ENCODE measurements at regions not wholly inside any gene's neighbourhood (a gene's known extent, or its start where the extent isn't known, plus 50 kb on each side); places are given as distances from the start of the nearest gene placed in this dataset.
"Not testable (repeated sequence)": the region's sequence is repeated elsewhere in the genome, so short reads cannot be mapped to it uniquely, and the experiment has no call there.

GRCh38 chr18:62644773-62645172 is 70.6 kb upstream of the PHLPP1 start:
- no peak for TF ChIP-seq CTCF (IDR thresholded peaks at IDR 0.05; ENCODE audit: unreplicated experiment)
- Mint-ChIP-seq H3K27me3 (ENCODE audit: unreplicated experiment) (no peaks in the 10 kb centered on the region), H3K36me3 (ENCODE audit: insufficient read depth, unreplicated experiment) (no peaks in the 10 kb centered on the region), H3K27ac (ENCODE audit: unreplicated experiment) (no peak overlapping the region), H3K4me1 (ENCODE audit: low read depth, unreplicated experiment) (no peaks in the 10 kb centered on the region), H3K4me3 (ENCODE audit: low read depth, unreplicated experiment) (no peak overlapping the region), H3K9me3 (ENCODE audit: low read depth, unreplicated experiment) (no peaks in the 10 kb centered on the region)
- BruUV-seq (replicated peaks) = no TSS peak
- intact Hi-C loops (cut with micrococcal nuclease; ENCODE audit: unreplicated experiment) = no loop called here
- CTCF ChIA-PET = no interaction called here
- no peak for DNase-seq

- no peaks in the 10 kb centered on the region for H3K36me3 Mint-ChIP-seq (ENCODE audit: insufficient read depth, unreplicated experiment)
- H3K4me1 Mint-ChIP-seq (ENCODE audit: low read depth, unreplicated experiment) = no peaks in the 10 kb centered on the region
- intact Hi-C loops (cut with micrococcal nuclease; ENCODE audit: unreplicated experiment) = no loop called here
- TF ChIP-seq CTCF (IDR thresholded peaks at IDR 0.05; ENCODE audit: unreplicated experiment) = no peak
- DNase-seq = no peak
- no peak overlapping the region for H3K27ac Mint-ChIP-seq (ENCODE audit: unreplicated experiment)
- H3K9me3 Mint-ChIP-seq (ENCODE audit: low read depth, unreplicated experiment) = no peaks in the 10 kb centered on the region
- H3K4me3 Mint-ChIP-seq (ENCODE audit: low read depth, unreplicated experiment) = no peak overlapping the region
- CTCF ChIA-PET = no interaction called here
- no peaks in the 10 kb centered on the region for H3K27me3 Mint-ChIP-seq (ENCODE audit: unreplicated experiment)
- no TSS peak for BruUV-seq (replicated peaks)
These were observed 68.2 kb upstream of the PHLPP1 start for GRCh38 chr18:62647179-62647578.

GRCh38 chr18:62648045-62648678 is 67.2 kb upstream of the PHLPP1 start:
- no peaks in the 10 kb centered on the region for H3K4me1 Mint-ChIP-seq (ENCODE audit: low read depth, unreplicated experiment)
- no peaks in the 10 kb centered on the region for H3K9me3 Mint-ChIP-seq (ENCODE audit: low read depth, unreplicated experiment)
- no peak for TF ChIP-seq CTCF (IDR thresholded peaks at IDR 0.05; ENCODE audit: unreplicated experiment)
- no peak for DNase-seq
- H3K36me3 Mint-ChIP-seq (ENCODE audit: insufficient read depth, unreplicated experiment) = no peaks in the 10 kb centered on the region
- H3K27me3 Mint-ChIP-seq (ENCODE audit: unreplicated experiment) = no peaks in the 10 kb centered on the region
- no peak overlapping the region for H3K27ac Mint-ChIP-seq (ENCODE audit: unreplicated experiment)
- intact Hi-C loops (cut with micrococcal nuclease; ENCODE audit: unreplicated experiment) = no loop called here
- H3K4me3 Mint-ChIP-seq (ENCODE audit: low read depth, unreplicated experiment) = no peak overlapping the region
- CTCF ChIA-PET = interaction anchor here (0.6 kb wide), 1 partner anchor 29 kb away, joined by 3 read pairs; no protein-coding TSS in a partner anchor
- no TSS peak for BruUV-seq (replicated peaks)

- TF ChIP-seq CTCF (IDR thresholded peaks at IDR 0.05; ENCODE audit: unreplicated experiment) = no peak
- intact Hi-C loops (cut with micrococcal nuclease; ENCODE audit: unreplicated experiment) = no loop called here
- Mint-ChIP-seq H3K9me3 (ENCODE audit: low read depth, unreplicated experiment) (no peaks in the 10 kb centered on the region), H3K4me1 (ENCODE audit: low read depth, unreplicated experiment) (no peaks in the 10 kb centered on the region), H3K4me3 (ENCODE audit: low read depth, unreplicated experiment) (no peak overlapping the region), H3K27ac (ENCODE audit: unreplicated experiment) (no peak overlapping the region), H3K27me3 (ENCODE audit: unreplicated experiment) (no peaks in the 10 kb centered on the region), H3K36me3 (ENCODE audit: insufficient read depth, unreplicated experiment) (no peaks in the 10 kb centered on the region)
- BruUV-seq (replicated peaks) = no TSS peak
- no peak for DNase-seq
- CTCF ChIA-PET = interaction anchor here (0.6 kb wide), 1 partner anchor 294 kb away, joined by 3 read pairs; no protein-coding TSS in a partner anchor
These were observed 63.9 kb upstream of the PHLPP1 start for GRCh38 chr18:62651276-62652056.

- not testable (repeated sequence) for H3K9me3 Mint-ChIP-seq (ENCODE audit: low read depth, unreplicated experiment); H3K4me3 Mint-ChIP-seq (ENCODE audit: low read depth, unreplicated experiment)
These were observed 63.2 kb upstream of the PHLPP1 start for GRCh38 chr18:62652057-62652629.

More at GRCh38 chr18:62652057-62652629, 63.2 kb upstream of the PHLPP1 start:
- H3K27ac Mint-ChIP-seq (ENCODE audit: unreplicated experiment); intact Hi-C loops (cut with micrococcal nuclease; ENCODE audit: unreplicated experiment); H3K36me3 Mint-ChIP-seq (ENCODE audit: insufficient read depth, unreplicated experiment); BruUV-seq (replicated peaks); H3K4me1 Mint-ChIP-seq (ENCODE audit: low read depth, unreplicated experiment); H3K27me3 Mint-ChIP-seq (ENCODE audit: unreplicated experiment); DNase-seq: not testable (repeated sequence)
- CTCF ChIA-PET = interaction anchor here (0.6 kb wide), 1 partner anchor 294 kb away, joined by 3 read pairs; no protein-coding TSS in a partner anchor

Data from Calu3 (cell line).